Right ventricle myocardium inferior (tissue), 1 donor: ENCODE measurements at regions not wholly inside any gene's neighbourhood (a gene's known extent, or its start where the extent isn't known, plus 50 kb on each side); places are given as distances from the start of the nearest gene placed in this dataset.

Experiments
- ATAC-seq: fragments of 200-7000 bp; cut with Tn5 transposase; one replicate; pipeline ENCODE4 v1.9.1; 2020; ENCODE audit warnings: mild to moderate bottlenecking, moderate library complexity
- DNase-seq: peaks from one replicate; pipeline ENCODE4 v3.0.0; 2021; ENCODE audit errors: missing footprints
- intact Hi-C: fragments of 100-400 bp; cut with DNase I; formaldehyde crosslinking; loops from one replicate; pipeline ENCODE4 v1.11.0; 2022
- donor health status: DM: no; HTN: yes; CAD: no; lungs with severe emphysema.

GRCh38 chr12:13489246-13489645, 292.7 kb downstream of the EMP1 start:
- DNase-seq (no peak), ATAC-seq (no peak)
- intact Hi-C loops, result no loop called here

DNA sequence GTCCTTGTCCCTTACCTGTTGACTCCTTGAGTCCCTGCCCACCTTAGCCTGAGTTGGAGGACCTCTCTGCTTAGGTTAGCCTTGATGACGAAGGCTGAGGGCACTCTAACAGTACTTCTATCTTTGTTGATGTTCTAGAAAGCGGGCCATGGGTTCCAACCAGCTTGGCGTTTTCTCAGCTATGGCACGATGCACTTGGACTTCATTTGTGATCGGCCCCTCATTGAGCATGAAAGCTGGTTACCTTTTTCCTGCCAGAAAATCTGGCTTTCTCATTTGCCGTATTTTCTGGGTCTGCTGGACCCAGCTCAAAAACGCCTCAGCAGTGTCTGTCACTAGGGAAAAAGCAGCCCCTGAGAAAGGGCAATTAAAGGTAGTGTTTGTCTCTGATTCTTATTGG, 290.8 kb downstream of the EMP1 start:
- ATAC-seq, result no peak
- no peak for DNase-seq
- intact Hi-C loops, result no loop called here

- ATAC-seq (no peak), DNase-seq (no peak)
- intact Hi-C loops, result no loop called here
Measured at GRCh38 chr12:13486794-13487193, 290.3 kb downstream of the EMP1 start.

DNA sequence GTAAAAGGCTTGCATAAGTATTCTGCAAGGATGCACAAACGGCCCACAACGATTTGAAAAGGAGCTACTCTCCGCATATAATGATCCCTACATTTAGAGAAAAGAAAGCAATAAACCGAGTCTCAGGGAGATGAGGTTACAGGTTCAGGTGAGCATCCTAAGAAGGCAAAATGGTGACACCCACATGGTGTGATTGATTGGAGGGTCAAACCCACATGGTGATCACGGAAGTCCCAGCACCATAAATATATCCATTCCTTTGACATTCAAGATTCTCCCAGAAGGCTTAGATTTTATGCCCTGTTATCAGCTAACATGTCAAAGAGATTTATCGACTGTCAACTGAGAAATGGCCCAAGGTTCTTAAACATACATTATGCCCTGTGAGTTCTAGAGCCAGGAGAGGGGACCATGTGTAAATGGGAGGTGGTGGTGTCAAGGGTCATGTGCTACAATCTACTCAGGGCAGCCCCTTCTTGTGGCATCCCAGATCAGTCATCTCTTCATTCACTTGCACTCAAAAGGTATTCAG, 282.2 kb downstream of the EMP1 start:
- ATAC-seq (no peak), DNase-seq (no peak)
- intact Hi-C loops, result no loop called here

DNA sequence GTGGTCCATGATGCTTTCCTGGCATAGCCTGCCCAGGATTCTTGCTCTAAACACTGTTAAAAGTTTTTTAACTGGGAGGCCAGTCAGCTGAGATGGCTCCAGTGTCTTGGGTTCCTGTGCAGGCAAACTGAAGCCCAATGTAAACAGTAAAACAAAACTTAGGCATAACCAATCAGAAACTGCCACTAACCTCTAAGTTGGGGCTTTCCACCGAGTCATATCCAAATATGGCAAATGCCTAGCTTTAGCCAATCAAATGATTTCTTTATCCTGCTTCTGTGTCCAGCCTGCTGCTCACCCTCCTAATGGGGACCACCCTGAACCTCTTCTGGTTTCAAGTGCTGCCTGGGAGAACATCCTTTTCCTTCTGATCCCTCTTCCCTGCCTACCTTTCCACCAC, 277.9 kb downstream of the EMP1 start:
- intact Hi-C loops, result no loop called here
- DNase-seq, result no peak
- no peak for ATAC-seq

GRCh38 chr12:13472690-13473089, 276.2 kb downstream of the EMP1 start:
- intact Hi-C loops, result no loop called here
- DNase-seq (no peak), ATAC-seq (no peak)

DNA sequence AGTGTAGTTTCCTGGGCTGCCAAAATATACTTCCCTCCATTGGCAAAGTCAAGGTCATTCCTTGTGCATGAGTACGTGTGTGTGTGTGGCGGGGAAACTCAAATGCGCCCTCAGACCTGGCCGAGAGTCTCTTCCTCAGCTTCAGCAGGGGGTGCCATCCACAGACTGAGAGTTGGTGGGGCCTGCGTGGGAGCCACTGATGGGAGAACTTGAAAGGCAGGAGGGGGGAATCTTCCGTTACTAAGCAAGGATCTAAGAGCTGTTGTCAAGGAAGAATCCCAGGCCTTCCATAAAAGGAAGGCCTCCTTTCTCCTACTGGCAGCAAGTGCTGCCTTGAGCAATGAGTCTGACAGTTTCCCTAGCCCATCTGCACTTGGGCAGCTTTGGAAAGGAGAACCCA, 274.9 kb downstream of the EMP1 start:
- intact Hi-C loops, result no loop called here
- no peak for DNase-seq
- ATAC-seq, result no peak

DNA sequence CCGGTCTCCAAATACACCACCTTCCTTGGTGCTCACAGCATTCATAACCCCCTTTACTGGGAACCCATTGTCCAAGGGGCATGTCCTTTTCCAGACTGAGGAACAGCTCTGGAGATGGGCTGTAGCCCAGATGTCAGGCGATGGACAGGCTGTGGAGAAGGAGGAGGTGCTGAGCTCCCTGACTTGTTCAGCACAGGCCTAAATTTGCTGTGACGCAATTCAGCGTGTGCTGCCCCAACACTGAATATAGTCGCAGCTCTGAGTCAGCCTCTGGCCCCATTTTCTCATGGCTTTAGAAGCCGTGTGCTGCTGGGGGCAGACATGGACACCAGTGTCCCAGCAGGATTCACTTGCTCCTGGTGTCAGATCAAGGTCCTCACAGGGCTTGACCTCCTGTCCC, 269.1 kb downstream of the EMP1 start:
- peak; percentile 72 for DNase-seq
- ATAC-seq, result peak; percentile 97
- intact Hi-C loops, result no loop called here

- intact Hi-C loops, result no loop called here
- DNase-seq (no peak), ATAC-seq (peak; percentile 53)
Measured at GRCh38 chr12:13463189-13463588, 266.7 kb downstream of the EMP1 start.

DNA sequence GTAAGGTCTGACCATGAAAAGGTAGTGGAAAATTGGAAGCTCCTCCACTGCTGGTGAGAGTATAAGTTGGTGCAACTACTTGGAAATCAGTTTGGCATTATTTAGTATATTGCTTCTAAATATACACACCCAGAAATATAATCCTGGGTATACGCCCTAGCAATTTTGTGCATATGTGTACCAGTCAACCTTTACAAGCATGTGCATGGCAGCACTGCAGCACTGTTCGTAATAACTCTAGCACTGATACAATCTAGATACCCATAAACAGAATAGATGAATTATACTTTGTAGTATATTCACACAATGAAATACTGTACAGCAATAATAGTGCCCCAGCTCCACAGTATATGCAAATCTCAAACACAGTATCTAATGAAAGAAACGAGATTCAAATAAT, 265.9 kb downstream of the EMP1 start:
- DNase-seq, result no peak
- ATAC-seq, result no peak
- intact Hi-C loops, result no loop called here

DNA sequence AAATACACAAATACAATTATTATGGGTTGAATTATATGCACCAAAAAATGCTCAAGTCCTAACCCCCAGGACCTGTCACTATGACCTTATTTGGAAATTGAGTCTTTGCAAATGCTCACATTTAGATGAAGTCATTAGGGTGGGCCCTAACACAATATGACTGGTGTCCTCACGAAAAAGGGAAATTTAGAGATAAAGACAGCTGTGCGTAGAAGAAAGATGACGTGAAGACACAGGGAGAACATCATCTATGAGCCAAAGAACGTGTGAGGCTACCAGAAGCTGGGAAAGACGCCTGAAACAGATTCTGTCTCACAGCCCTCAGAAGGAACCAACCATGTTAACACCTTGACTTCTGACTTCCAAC, 259.2 kb downstream of the EMP1 start:
- ATAC-seq (peak; percentile 44), DNase-seq (no peak)
- intact Hi-C loops, result no loop called here

GRCh38 chr12:13454991-13455777, 258.7 kb downstream of the EMP1 start:
- no peak for ATAC-seq
- intact Hi-C loops, result no loop called here
- no peak for DNase-seq

- DNase-seq (no peak), ATAC-seq (no peak)
- intact Hi-C loops, result no loop called here
Measured at GRCh38 chr12:13452955-13453570, 256.5 kb downstream of the EMP1 start.

- intact Hi-C loops, result no loop called here
- ATAC-seq (no peak), DNase-seq (no peak)
Measured at GRCh38 chr12:13451776-13452175, 255.2 kb downstream of the EMP1 start.

DNA sequence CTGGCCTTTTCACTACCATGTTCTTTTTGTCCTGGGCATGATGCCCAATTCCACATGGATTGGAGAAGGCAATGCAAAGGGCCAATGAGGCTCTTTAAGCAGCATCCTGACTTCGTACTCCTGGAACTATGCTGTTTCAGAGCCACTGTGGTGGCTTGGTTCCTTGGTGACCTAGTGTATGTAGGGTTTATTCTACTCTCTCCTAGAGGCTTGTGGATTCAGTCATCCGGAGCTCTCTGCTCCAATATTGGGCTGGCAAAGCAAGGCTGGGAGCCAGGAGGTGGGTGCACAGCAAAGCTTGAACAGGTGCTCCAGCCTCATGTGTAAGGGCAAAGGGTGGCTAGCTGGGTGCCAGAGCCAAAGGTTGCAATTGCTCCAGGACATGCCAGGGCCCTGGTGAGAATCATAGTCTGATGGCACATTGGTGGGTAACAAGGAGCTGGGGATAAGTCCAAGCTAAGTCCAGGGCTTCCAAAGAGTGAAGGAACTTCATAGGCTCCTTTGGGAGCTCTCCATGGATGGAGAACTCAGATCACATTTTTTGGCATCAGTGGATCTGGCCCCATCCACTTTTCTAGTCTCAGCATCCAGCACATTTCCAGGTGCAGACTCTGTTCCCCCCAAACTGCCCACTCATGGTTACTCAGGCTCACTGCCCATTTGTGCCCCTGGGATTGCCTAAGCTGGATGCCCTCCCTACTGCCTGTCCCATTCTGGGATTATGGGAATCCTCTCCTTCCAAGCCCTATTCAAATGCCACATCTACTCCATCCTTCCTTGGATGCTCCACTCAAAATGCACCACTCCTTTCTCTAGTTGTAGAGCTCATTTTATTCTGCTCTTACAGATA, 253.9 kb downstream of the EMP1 start:
- intact Hi-C loops, result no loop called here
- DNase-seq (no peak), ATAC-seq (no peak)

DNA sequence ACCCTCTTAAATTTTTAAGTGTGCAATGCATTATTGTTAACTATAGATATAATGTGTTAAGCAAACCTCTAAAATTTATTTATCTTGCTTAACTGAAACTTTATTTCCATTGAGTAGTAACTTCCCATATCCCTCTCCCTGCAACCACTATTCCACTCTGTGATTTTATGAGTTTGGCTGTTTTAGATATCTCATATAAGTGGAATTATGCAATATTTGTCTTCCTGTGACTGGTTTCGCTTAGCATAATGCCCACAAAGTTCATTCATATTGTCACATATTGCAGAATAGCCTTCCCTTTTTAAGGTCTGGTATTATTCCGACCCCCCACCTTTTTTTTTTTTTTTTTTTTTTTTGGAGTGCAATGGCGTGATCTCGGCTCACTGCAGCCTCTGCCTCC, 247.6 kb downstream of the EMP1 start:
- DNase-seq (no peak), ATAC-seq (no peak)
- intact Hi-C loops, result no loop called here

DNA sequence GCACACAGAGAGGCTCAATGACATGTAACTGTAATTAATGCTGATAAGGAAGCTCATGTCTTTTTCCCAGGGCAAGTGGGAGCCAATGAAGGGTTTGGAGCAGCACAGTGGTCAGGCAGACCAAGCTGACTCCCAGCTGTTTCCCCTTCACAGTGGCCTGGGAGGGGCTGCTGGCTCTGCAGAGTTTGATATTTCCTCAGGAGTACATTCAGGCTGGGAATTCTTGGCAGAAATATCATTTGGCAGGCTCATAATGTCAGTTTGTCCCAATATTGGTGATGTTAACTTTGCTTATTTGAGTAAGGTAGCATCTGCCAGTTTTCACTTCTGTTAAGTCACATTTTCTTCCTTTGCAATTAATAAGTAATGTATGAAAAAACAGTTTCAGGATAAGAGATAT, 247.0 kb downstream of the EMP1 start:
- peak; percentile 76 for DNase-seq
- ATAC-seq, result peak; percentile 97
- intact Hi-C loops, result no loop called here

DNA sequence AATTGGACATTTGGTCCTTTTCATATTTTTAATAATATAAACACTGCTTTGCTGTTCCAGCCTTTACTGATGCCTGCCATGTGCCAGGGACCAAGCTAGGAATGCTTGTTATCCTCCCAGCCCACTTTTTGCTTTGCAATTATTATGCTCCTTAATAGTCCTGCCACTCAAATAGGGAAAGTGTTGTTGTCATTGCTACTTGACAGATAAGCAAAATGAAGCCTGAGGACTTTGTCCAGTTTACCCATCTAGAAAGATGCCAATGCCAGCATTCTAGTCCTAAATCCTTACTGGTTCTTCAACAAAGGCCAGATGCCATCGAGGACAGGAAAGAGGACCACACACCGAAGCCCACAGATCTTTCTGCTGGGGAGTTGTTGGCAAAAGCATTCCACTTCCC, 246.5 kb downstream of the EMP1 start:
- no peak for ATAC-seq
- intact Hi-C loops, result no loop called here
- DNase-seq, result no peak

- DNase-seq (no peak), ATAC-seq (peak; percentile 85)
- intact Hi-C loops, result no loop called here
Measured at GRCh38 chr12:13442457-13442856, 245.9 kb downstream of the EMP1 start.

GRCh38 chr12:13440844-13441243, 244.3 kb downstream of the EMP1 start:
- intact Hi-C loops, result no loop called here
- ATAC-seq (no peak), DNase-seq (no peak)
